Hepatocyte (in vitro differentiated cells): ENCODE measurements at regions not wholly inside any gene's neighbourhood (a gene's known extent, or its start where the extent isn't known, plus 50 kb on each side); places are given as distances from the start of the nearest gene placed in this dataset.

Experiments used
- DNase-seq: peaks from one replicate; pipeline ENCODE4 v3.0.0-alpha.2; 2016; ENCODE audit warnings: low spot score
- H2AFZ ChIP-seq: fragments of 200-600 bp; sonication (generic); 2 replicates; pipeline ENCODE4 v1.6.0; 2016; ENCODE audit warnings: antibody characterized with exemption, mild to moderate bottlenecking
- H3K27ac ChIP-seq: fragments of 200-600 bp; sonication (generic); 2 replicates; pipeline ENCODE4 v1.5.1; 2016; ENCODE audit warnings: mild to moderate bottlenecking
- H3K27me3 ChIP-seq: fragments of 200-600 bp; sonication (generic); 2 replicates; pipeline ENCODE4 v1.6.1; 2016
- H3K36me3 ChIP-seq: fragments of 200-600 bp; sonication (generic); replicated peaks from 2 replicates; pipeline ENCODE4 v1.5.1; 2016; ENCODE audit warnings: low read depth; ENCODE audit not compliant: insufficient read depth
- H3K4me1 ChIP-seq: fragments of 200-600 bp; sonication (generic); 2 replicates; pipeline ENCODE4 v1.5.1; 2016; ENCODE audit warnings: mild to moderate bottlenecking, moderate library complexity; ENCODE audit not compliant: insufficient read depth
- H3K4me2 ChIP-seq: fragments of 200-600 bp; sonication (generic); 2 replicates; pipeline ENCODE4 v1.6.0; 2016
- H3K4me3 ChIP-seq: fragments of 200-600 bp; sonication (generic); 2 replicates; pipeline ENCODE4 v1.5.1; 2016; ENCODE audit warnings: mild to moderate bottlenecking
- H3K79me2 ChIP-seq: fragments of 200-600 bp; sonication (generic); 2 replicates; pipeline ENCODE4 v1.6.0; 2017; ENCODE audit warnings: mild to moderate bottlenecking
- H3K9me2 ChIP-seq: fragments of 200-600 bp; sonication (generic); replicated peaks from 2 replicates; pipeline ENCODE4 v1.6.0; 2017; ENCODE audit warnings: mild to moderate bottlenecking; ENCODE audit not compliant: insufficient read depth
- H3K9me3 ChIP-seq: fragments of 200-600 bp; sonication (generic); 2 replicates; pipeline ENCODE4 v1.5.1; 2016; ENCODE audit warnings: low read depth, mild to moderate bottlenecking
- H4K20me1 ChIP-seq: fragments of 200-600 bp; sonication (generic); 2 replicates; pipeline ENCODE4 v1.6.0; 2016; ENCODE audit warnings: mild to moderate bottlenecking; ENCODE audit not compliant: insufficient read depth, poor library complexity, severe bottlenecking
- EZH2 ChIP-seq: fragments of 200-600 bp; sonication (generic); IDR thresholded peaks from 2 replicates; pipeline ENCODE4 v1.6.1; 2016; ENCODE audit warnings: antibody characterized with exemption, mild to moderate bottlenecking, borderline replicate concordance
- EZH2phosphoT487 ChIP-seq: fragments of 200-600 bp; sonication (generic); IDR thresholded peaks from one replicate; pipeline ENCODE4 v1.6.1; 2018; ENCODE audit warnings: antibody characterized with exemption, mild to moderate bottlenecking, low read depth, moderate library complexity; ENCODE audit not compliant: unreplicated experiment, severe bottlenecking
- WGBS: methylation state at CpG from one replicate; pipeline ENCODE4 v1.1.6; 2016; ENCODE audit warnings: low lambda C conversion rate; ENCODE audit errors: missing lambda C conversion rate; 5-methylcytosine and 5-hydroxymethylcytosine counted together
- TF ChIP-seq, protein P1 (sequence below): fragments of 200-600 bp; sonication (generic); IDR thresholded peaks from 2 replicates; pipeline ENCODE4 v1.5.1; 2016; ENCODE audit warnings: antibody characterized with exemption, mild to moderate bottlenecking; ENCODE audit not compliant: poor library complexity

DNA sequence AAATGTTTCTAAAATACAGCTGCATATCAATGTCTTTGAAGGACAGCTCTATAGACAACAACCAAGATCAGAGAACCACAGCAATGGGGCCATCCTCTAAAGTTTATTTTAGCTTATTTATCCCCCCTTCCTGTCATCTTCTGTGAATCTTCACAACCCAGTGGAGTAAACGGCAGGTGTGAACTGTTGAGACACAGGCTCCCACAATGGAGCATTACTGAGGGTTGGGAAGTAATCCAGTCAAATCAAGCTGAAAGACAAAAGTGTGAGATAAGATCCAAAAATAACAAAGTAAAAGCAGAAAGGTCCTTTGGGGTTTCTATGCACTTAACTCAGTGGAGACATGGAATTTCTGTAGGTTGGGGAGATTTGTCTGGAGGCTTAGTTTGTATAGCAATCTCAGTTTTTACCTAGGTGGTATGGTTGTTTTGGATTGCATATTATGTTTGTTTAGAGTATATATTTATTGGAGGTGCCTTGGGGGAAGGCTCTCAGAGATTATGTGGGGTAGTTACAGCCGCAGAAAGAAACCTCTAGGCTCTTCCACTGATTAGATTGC, 286.9 kb upstream of the ADGRL2 start:
- Histone ChIP-seq H4K20me1 (no peaks in the 10 kb centered on the region), H3K4me3 (no peak overlapping the region), H3K4me1 (peaks cover 9% of the 10 kb centered on the region), H2AFZ (no peak overlapping the region), H3K79me2 (no peaks in the 10 kb centered on the region), H3K27me3 (no peaks in the 10 kb centered on the region), H3K9me3 (no peaks in the 10 kb centered on the region), H3K4me2 (no peak overlapping the region), H3K27ac (no peak overlapping the region), H3K9me2 (no peaks in the 10 kb centered on the region), H3K36me3 (no peaks in the 10 kb centered on the region)
- TF ChIP-seq EZH2phosphoT487 (no peak), EZH2 (no peak)
- TF ChIP-seq, protein P1, sequence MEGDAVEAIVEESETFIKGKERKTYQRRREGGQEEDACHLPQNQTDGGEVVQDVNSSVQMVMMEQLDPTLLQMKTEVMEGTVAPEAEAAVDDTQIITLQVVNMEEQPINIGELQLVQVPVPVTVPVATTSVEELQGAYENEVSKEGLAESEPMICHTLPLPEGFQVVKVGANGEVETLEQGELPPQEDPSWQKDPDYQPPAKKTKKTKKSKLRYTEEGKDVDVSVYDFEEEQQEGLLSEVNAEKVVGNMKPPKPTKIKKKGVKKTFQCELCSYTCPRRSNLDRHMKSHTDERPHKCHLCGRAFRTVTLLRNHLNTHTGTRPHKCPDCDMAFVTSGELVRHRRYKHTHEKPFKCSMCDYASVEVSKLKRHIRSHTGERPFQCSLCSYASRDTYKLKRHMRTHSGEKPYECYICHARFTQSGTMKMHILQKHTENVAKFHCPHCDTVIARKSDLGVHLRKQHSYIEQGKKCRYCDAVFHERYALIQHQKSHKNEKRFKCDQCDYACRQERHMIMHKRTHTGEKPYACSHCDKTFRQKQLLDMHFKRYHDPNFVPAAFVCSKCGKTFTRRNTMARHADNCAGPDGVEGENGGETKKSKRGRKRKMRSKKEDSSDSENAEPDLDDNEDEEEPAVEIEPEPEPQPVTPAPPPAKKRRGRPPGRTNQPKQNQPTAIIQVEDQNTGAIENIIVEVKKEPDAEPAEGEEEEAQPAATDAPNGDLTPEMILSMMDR: no peak
- no peak for DNase-seq
- 38% methylated on average over 2 of the region's 2 CpGs for WGBS

DNA sequence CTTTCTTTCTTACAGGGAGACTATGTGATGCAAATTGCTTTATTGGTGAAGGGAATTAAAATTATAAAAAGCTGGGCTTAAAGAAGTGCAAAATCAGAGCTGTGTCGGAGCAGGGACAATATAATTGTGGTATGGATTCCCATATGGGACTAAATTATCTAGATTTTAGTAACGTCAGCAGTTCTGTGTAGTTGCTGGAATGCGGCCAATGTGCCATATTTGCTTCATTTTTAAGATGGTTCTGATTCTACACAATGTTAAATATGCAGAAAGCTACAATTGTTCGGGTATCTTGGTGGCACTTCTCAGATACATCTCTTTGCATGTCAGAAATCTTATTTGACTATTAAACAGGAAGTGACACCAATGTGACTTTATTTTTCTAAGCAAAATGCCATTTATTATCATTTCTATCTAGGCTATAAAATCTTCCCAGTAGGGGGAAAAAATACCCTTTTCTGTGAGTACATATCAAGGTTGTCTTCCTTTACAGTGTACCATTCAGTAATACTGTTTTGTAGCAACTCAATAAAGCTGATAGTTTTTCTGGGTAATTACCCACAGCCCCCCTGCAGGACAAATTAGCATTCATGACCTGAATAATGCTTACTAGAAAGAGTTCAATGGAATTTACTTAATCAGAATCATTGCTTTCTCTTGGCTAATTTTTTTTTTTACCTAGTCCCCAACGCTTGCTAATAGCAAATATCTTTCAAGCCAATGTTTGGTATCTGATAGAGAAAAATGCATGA, 288.3 kb upstream of the ADGRL2 start:
- no peaks in the 10 kb centered on the region for H3K9me2 ChIP-seq
- H3K9me3 ChIP-seq: no peaks in the 10 kb centered on the region
- H4K20me1 ChIP-seq: no peaks in the 10 kb centered on the region
- TF ChIP-seq, protein P1: no peak
- no peak for TF ChIP-seq EZH2phosphoT487
- no peak for TF ChIP-seq EZH2
- H3K79me2 ChIP-seq: no peaks in the 10 kb centered on the region
- no peaks in the 10 kb centered on the region for H3K27me3 ChIP-seq
- WGBS: 81% methylated on average over 5 of the region's 5 CpGs
- H3K27ac ChIP-seq: no peak overlapping the region
- no peak overlapping the region for H2AFZ ChIP-seq
- H3K4me1 ChIP-seq: peaks cover 9% of the 10 kb centered on the region
- no peaks in the 10 kb centered on the region for H3K36me3 ChIP-seq
- DNase-seq: no peak
- no peak overlapping the region for H3K4me3 ChIP-seq
- H3K4me2 ChIP-seq: no peak overlapping the region

DNA sequence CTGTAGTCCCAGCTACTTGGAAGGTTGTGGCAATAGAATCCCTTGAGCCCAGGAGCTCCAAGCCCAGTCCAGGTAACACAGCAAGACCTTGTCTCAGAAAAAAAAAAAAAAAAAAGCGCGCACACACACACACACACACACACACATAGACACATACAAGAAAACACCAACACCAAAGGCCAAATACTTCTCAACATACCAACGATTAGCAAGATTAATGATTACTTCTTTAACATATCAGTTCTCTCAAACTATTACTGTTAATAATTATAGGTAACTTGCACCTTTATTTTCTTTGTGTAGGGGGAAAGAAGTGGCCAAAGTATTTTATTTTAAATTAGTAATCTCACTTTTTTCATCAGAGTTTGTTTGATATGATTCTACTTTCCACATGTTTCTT, 289.5 kb upstream of the ADGRL2 start:
- TF ChIP-seq EZH2phosphoT487: no peak
- TF ChIP-seq, protein P1: no peak
- no peak for TF ChIP-seq EZH2
- H3K4me2 ChIP-seq: no peak overlapping the region
- no peak overlapping the region for H3K4me3 ChIP-seq
- H4K20me1 ChIP-seq: no peaks in the 10 kb centered on the region
- H3K9me2 ChIP-seq: no peaks in the 10 kb centered on the region
- no peaks in the 10 kb centered on the region for H3K79me2 ChIP-seq
- no peaks in the 10 kb centered on the region for H3K36me3 ChIP-seq
- no peaks in the 10 kb centered on the region for H3K27me3 ChIP-seq
- H3K9me3 ChIP-seq: no peaks in the 10 kb centered on the region
- no peak overlapping the region for H3K27ac ChIP-seq
- H3K4me1 ChIP-seq: peaks cover 9% of the 10 kb centered on the region
- 99% methylated on average over 3 of the region's 3 CpGs for WGBS
- no peak overlapping the region for H2AFZ ChIP-seq
- no peak for DNase-seq
